Stimulated activated naive CD4-positive, alpha-beta T cell treated with Interleukin-2 at 50 U/mL for 16 hours (primary cell): ENCODE measurements at regions not wholly inside any gene's neighbourhood (a gene's known extent, or its start where the extent isn't known, plus 50 kb on each side); places are given as distances from the start of the nearest gene placed in this dataset.

Experiments
- DNase-seq: peaks from one replicate; lab custom pipeline; 2025; lab: John Stamatoyannopoulos, UW

- no peak for DNase-seq
Observed at GRCh38 chr2:211237586-211238275, 681.3 kb downstream of the CPS1 start.

DNA sequence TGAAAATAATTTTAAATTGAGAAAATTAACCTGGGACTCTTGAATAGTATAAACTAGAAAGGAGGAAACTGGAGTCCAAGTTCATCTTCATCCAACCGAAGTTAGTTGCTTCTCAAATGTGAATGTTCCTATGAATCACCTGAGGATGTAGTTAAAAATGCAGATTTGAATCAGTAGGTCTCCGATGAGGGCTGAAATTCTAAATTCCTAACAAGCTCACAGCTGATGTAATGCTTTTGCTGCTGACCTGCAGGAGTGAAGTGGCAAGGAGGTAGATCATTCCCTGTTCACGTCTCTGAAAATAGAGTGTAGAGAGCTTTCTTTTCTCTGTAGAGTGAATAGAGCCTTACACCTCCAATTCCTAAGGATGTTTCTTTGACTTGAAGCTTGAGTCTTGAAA lies 685.5 kb downstream of the CPS1 start:
- DNase-seq = no peak

GRCh38 chr2:211247751-211248150 lies 691.4 kb downstream of the CPS1 start:
- no peak for DNase-seq

DNA sequence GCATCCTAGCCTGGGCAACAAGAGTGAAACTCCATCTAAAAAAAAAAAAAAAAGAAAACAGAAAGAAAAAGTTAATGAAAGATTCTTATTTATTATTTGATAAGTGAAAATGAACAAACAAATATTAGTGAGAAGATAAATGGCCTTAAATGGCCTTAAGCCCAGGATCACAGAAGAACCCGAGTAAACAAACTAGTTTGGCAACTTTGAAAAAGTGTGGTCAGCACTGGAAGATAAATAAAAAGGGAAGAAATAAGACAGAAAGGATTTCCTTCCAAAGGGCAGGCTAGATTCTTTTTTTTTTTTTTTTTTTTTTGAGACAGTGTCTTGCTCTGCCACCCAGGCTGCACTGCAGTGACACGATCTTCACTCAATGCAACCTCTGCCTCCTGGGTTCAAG lies 692.4 kb downstream of the CPS1 start:
- no peak for DNase-seq

DNA sequence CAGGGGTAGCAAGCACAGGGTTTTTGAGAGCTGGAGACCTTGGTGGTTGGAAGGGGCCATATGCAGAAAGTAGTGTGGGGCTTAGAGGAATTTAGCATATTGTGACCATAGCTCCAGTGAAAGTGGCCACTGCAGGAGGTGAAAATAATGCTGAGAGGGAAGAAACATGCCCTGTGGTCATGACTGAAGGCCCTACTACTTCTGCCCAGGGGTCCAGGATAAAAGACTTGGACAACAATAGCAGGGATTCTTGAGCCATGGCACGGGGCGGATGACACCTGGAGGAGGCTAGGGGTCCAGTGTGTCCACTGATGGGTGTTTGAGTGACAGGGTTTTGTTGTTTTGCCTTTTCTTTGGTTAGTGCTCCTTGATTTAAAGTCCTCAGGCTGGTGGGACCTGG lies 694.6 kb downstream of the CPS1 start:
- no peak for DNase-seq

GRCh38 chr2:211258646-211259335 lies 702.4 kb downstream of the CPS1 start:
- no peak for DNase-seq

- DNase-seq = no peak
Observed at GRCh38 chr2:211259831-211260476, 703.6 kb downstream of the CPS1 start.

DNA sequence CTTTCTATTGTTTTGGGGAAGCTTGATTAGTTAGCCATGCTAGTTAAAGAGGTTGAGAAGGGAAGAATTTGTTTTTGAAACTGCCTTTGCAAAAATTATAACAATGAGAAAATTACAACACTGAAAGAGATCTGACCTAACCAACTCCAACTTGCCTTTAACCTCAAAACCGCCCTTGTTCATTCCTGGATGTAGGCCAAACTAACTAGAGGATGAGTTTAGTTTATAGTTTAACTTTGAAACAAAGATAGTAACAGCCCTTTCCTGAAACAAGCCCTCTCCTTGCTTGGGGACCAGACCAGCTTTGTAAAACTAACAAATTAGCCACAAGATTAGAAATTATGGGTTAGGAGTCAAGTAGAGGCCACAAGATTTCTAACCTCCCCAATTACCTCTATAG lies 713.9 kb downstream of the CPS1 start:
- no peak for DNase-seq

DNA sequence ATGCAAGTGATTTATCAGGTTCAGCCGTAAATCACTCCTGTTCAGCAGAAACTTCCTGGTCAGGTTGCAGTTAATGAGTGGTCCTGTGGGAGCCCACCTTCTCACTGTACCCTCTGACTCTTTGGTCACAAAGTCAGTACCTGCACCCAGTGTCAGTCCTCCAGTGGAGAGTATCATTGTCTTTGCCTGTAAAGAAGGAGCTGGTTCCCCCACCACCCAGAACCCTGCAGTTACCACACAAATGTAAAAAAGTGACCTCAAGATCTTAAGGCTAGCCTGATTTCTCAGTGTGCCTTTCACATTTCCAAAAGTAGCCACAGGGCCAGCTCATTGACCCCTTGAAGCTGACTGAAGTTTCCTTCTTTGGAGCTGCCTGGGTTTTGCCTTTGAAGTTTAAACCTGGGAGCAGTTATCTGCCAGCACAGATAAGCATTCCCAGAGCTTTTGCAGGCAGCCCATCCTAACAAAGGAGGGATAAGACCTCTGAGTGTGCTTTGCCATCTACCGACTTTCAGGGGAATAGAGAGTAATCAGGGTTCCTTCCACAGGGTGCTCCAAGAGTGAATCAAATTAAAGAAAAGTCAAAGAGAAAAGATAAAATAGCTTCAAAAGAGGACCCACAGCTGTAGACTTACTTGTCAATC lies 725.2 kb downstream of the CPS1 start:
- no peak for DNase-seq

GRCh38 chr2:211302676-211303075 lies 746.3 kb downstream of the CPS1 start:
- no peak for DNase-seq

GRCh38 chr2:211306929-211307328 lies 750.5 kb downstream of the CPS1 start:
- no peak for DNase-seq
